ENCODE measurements at regions not wholly inside any gene's neighbourhood (a gene's known extent, or its start where the extent isn't known, plus 50 kb on each side); places are given as distances from the start of the nearest gene placed in this dataset.

DNA sequence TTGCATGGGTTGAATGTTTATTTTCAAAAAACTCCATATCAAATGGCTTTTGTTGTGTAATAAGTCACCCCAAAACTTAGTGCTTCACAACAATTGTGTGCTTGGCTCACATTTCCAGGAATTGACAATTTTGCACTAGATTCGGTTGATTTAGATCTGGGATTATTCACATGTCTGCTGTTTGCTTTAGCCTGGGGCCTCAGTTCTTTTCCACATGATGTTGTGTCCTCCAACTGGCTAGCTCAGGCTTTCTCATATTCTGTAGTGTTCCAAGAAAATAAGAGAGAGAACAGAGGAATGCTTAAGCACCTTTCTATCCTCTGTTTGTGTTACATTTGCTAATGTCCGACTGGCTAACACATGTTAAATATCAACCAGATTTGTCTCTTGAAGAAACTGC, 281.5 kb upstream of the ADGRL4 start:
- TF ChIP-seq FOXM1 (IDR thresholded peaks at IDR 0.05; ENCODE audit: borderline replicate concordance, low read depth) (no peak), YY1 (IDR thresholded peaks at IDR 0.05; ENCODE audit: low read depth) (no peak), EP300 (IDR thresholded peaks at IDR 0.05; ENCODE audit: borderline replicate concordance) (no peak), TEAD4 (IDR thresholded peaks at IDR 0.05) (no peak), CEBPB (IDR thresholded peaks at IDR 0.05) (no peak), NFIC (IDR thresholded peaks at IDR 0.05) (no peak), EGR1 (IDR thresholded peaks at IDR 0.05) (no peak), TAF1 (IDR thresholded peaks at IDR 0.05; ENCODE audit: low read depth) (no peak), CREB1 (IDR thresholded peaks at IDR 0.05; ENCODE audit: low read depth) (no peak), RAD21 (IDR thresholded peaks at IDR 0.05; ENCODE audit: low read depth) (no peak), TCF12 (IDR thresholded peaks at IDR 0.05; ENCODE audit: low read depth) (no peak)
- TF ChIP-seq, protein P1, sequence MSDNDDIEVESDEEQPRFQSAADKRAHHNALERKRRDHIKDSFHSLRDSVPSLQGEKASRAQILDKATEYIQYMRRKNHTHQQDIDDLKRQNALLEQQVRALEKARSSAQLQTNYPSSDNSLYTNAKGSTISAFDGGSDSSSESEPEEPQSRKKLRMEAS (IDR thresholded peaks at IDR 0.05), result no peak
- TF ChIP-seq, protein P2, sequence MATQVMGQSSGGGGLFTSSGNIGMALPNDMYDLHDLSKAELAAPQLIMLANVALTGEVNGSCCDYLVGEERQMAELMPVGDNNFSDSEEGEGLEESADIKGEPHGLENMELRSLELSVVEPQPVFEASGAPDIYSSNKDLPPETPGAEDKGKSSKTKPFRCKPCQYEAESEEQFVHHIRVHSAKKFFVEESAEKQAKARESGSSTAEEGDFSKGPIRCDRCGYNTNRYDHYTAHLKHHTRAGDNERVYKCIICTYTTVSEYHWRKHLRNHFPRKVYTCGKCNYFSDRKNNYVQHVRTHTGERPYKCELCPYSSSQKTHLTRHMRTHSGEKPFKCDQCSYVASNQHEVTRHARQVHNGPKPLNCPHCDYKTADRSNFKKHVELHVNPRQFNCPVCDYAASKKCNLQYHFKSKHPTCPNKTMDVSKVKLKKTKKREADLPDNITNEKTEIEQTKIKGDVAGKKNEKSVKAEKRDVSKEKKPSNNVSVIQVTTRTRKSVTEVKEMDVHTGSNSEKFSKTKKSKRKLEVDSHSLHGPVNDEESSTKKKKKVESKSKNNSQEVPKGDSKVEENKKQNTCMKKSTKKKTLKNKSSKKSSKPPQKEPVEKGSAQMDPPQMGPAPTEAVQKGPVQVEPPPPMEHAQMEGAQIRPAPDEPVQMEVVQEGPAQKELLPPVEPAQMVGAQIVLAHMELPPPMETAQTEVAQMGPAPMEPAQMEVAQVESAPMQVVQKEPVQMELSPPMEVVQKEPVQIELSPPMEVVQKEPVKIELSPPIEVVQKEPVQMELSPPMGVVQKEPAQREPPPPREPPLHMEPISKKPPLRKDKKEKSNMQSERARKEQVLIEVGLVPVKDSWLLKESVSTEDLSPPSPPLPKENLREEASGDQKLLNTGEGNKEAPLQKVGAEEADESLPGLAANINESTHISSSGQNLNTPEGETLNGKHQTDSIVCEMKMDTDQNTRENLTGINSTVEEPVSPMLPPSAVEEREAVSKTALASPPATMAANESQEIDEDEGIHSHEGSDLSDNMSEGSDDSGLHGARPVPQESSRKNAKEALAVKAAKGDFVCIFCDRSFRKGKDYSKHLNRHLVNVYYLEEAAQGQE (IDR thresholded peaks at IDR 0.05; ENCODE audit: low read depth), result no peak
- TF ChIP-seq, protein P3, sequence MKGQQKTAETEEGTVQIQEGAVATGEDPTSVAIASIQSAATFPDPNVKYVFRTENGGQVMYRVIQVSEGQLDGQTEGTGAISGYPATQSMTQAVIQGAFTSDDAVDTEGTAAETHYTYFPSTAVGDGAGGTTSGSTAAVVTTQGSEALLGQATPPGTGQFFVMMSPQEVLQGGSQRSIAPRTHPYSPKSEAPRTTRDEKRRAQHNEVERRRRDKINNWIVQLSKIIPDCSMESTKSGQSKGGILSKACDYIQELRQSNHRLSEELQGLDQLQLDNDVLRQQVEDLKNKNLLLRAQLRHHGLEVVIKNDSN (IDR thresholded peaks at IDR 0.05), result no peak
